Liver (tissue), 7 donors: ENCODE measurements at regions not wholly inside any gene's neighbourhood (a gene's known extent, or its start where the extent isn't known, plus 50 kb on each side); places are given as distances from the start of the nearest gene placed in this dataset.

Experiments used
- DNase-seq: peaks from one replicate; pipeline ENCODE4 v3.0.0-alpha.2; 2017; ENCODE audit warnings: low spot score
- H3K27ac ChIP-seq, 2 donors: one replicate each; pipeline ENCODE4 v1.7.0; 2013; ENCODE audit warnings: inconsistent platforms in 2 of 2, low read length in 2 of 2, control low read depth in 1 of 2, low read depth in 1 of 2, mild to moderate bottlenecking in 1 of 2
- H3K27me3 ChIP-seq, 4 donors: one replicate each; pipeline versions ENCODE4 v1.6.1 to v1.7.0; 2013; ENCODE audit warnings: low read length in 3 of 4, inconsistent platforms in 1 of 4, mild to moderate bottlenecking in 1 of 4, moderate library complexity in 1 of 4; ENCODE audit not compliant: control insufficient read depth in 4 of 4, insufficient read depth in 4 of 4
- H3K36me3 ChIP-seq, 4 donors: one replicate each; pipeline versions ENCODE4 v1.6.1 to v1.7.0; 2013; ENCODE audit warnings: low read length in 3 of 4, mild to moderate bottlenecking in 3 of 4, low read depth in 1 of 4, moderate library complexity in 1 of 4; ENCODE audit not compliant: control insufficient read depth in 4 of 4, insufficient read depth in 3 of 4
- H3K4me1 ChIP-seq, 4 donors: one replicate each; pipeline versions ENCODE4 v1.6.1 to v1.7.0; 2013; ENCODE audit warnings: low read length in 3 of 4, mild to moderate bottlenecking in 3 of 4, moderate library complexity in 1 of 4; ENCODE audit not compliant: control insufficient read depth in 4 of 4, insufficient read depth in 4 of 4
- H3K4me3 ChIP-seq, 3 donors: one replicate each; pipeline versions ENCODE4 v1.6.1 to v1.7.0; 2013; ENCODE audit warnings: low read length in 3 of 3, control low read depth in 1 of 3, low read depth in 1 of 3, mild to moderate bottlenecking in 1 of 3
- H3K9ac ChIP-seq, 2 donors: one replicate each; pipeline ENCODE4 v1.7.0; 2013; ENCODE audit warnings: low read length in 2 of 2, mild to moderate bottlenecking in 2 of 2, moderate library complexity in 2 of 2, control low read depth in 1 of 2, low read depth in 1 of 2
- H3K9me3 ChIP-seq, 4 donors: one replicate each; pipeline versions ENCODE4 v1.6.1 to v1.7.0; 2013; ENCODE audit warnings: low read length in 3 of 4; ENCODE audit not compliant: control insufficient read depth in 4 of 4
- ATF3 ChIP-seq: IDR thresholded peaks from 2 replicates; pipeline ENCODE4 v1.6.1; 2016; ENCODE audit warnings: antibody characterized with exemption
- FOXA1 ChIP-seq: IDR thresholded peaks from 2 replicates; pipeline ENCODE4 v1.6.1; 2016; ENCODE audit warnings: antibody characterized with exemption
- FOXA2 ChIP-seq: IDR thresholded peaks from 2 replicates; pipeline ENCODE4 v1.6.1; 2016; ENCODE audit warnings: antibody characterized with exemption
- GABPA ChIP-seq, 2 donors: IDR thresholded peaks in 1 of 2; conservative IDR thresholded peaks in 1 of 2; 2 replicates each; pipeline ENCODE4 v1.6.1; 2016; ENCODE audit warnings: antibody characterized with exemption in 2 of 2, mild to moderate bottlenecking in 1 of 2, moderate library complexity in 1 of 2
- HNF4A ChIP-seq, 2 donors: conservative IDR thresholded peaks; 2 replicates each; pipeline ENCODE4 v1.6.1; 2016; ENCODE audit warnings: antibody characterized with exemption in 2 of 2, mild to moderate bottlenecking in 2 of 2
- HNF4G ChIP-seq: IDR thresholded peaks from 2 replicates; pipeline ENCODE4 v1.6.1; 2016; ENCODE audit warnings: antibody characterized with exemption
- JUND ChIP-seq, 2 donors: IDR thresholded peaks; 2 replicates each; pipeline ENCODE4 v1.6.1; 2016; ENCODE audit warnings: antibody characterized with exemption in 2 of 2
- NR2F2 ChIP-seq: IDR thresholded peaks from 2 replicates; pipeline ENCODE4 v1.6.1; 2016; ENCODE audit warnings: antibody characterized with exemption
- RAD21 ChIP-seq, 2 donors: IDR thresholded peaks; 2 replicates each; pipeline ENCODE4 v1.6.1; 2016; ENCODE audit warnings: antibody characterized with exemption in 2 of 2, mild to moderate bottlenecking in 2 of 2
- REST ChIP-seq: IDR thresholded peaks from 2 replicates; pipeline ENCODE4 v1.6.1; 2016; ENCODE audit warnings: antibody characterized with exemption, mild to moderate bottlenecking
- RXRA ChIP-seq, 2 donors: IDR thresholded peaks; 2 replicates each; pipeline ENCODE4 v1.6.1; 2017 to 2018; ENCODE audit warnings: antibody characterized with exemption in 2 of 2, mild to moderate bottlenecking in 1 of 2
- TAF1 ChIP-seq: conservative IDR thresholded peaks from 2 replicates; pipeline ENCODE4 v1.6.1; 2016; ENCODE audit warnings: antibody characterized with exemption, mild to moderate bottlenecking
- YY1 ChIP-seq: IDR thresholded peaks from 2 replicates; pipeline ENCODE4 v1.6.1; 2016; ENCODE audit warnings: antibody characterized with exemption, mild to moderate bottlenecking
- WGBS: extraction: QIAGEN DNeasy Blood & Tissue Kit; methylation state at CpG from one replicate; pipeline ENCODE4 v1.1.7; 2013; 5-methylcytosine and 5-hydroxymethylcytosine counted together
- TF ChIP-seq, protein P1 (sequence below): IDR thresholded peaks from 2 replicates; pipeline ENCODE4 v1.6.1; 2016; ENCODE audit warnings: antibody characterized with exemption
- TF ChIP-seq, protein P2 (sequence below): IDR thresholded peaks from 2 replicates; pipeline ENCODE4 v1.6.1; 2016; ENCODE audit warnings: antibody characterized with exemption
- donor health status: healthy.
- donor health status: healthy.
- donor health status: healthy.
- donor health status: healthy.

DNA sequence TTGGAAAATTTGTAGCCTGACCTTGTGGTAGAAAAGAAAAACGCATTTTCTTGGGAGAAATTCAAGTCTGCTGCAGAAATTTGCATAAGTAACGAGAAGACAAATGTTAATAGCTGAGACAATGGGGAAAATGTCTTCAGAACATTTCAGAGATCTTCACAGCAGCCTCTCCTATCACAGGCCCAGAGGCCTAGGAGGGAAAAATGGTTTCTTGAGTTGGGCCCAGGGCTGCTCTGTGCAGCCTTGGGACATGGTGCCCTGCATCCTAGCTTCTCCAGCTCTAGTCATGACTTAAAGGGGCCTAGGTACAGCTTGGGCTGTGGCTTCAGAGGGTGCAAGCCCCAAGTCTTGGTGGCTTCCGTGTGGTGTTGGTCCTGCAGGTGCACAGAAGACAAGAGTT lies 104.2 kb downstream of the ZNF621 start:
- no peak overlapping the region for H3K4me3 ChIP-seq
- no peaks in the 10 kb centered on the region for H3K4me1 ChIP-seq
- no peaks in the 10 kb centered on the region for H3K27me3 ChIP-seq
- no peak overlapping the region for H3K9ac ChIP-seq
- no peaks in the 10 kb centered on the region for H3K36me3 ChIP-seq
- no peak overlapping the region for H3K27ac ChIP-seq
- 87% methylated on average over 3 of the region's 3 CpGs for WGBS
- TF ChIP-seq FOXA2, result no peak
- no peak for TF ChIP-seq REST
- TF ChIP-seq RXRA (IDR thresholded peaks at IDR 0.05), result no peak
- TF ChIP-seq HNF4A (conservative IDR thresholded peaks at IDR 0.05), result no peak
- no peak for TF ChIP-seq FOXA1
- no peak for TF ChIP-seq TAF1
- TF ChIP-seq ATF3, result no peak
- TF ChIP-seq GABPA (IDR thresholded peaks at IDR 0.05 in 1 of 2, conservative IDR thresholded peaks at IDR 0.05 in 1 of 2), result no peak
- TF ChIP-seq, protein P1, sequence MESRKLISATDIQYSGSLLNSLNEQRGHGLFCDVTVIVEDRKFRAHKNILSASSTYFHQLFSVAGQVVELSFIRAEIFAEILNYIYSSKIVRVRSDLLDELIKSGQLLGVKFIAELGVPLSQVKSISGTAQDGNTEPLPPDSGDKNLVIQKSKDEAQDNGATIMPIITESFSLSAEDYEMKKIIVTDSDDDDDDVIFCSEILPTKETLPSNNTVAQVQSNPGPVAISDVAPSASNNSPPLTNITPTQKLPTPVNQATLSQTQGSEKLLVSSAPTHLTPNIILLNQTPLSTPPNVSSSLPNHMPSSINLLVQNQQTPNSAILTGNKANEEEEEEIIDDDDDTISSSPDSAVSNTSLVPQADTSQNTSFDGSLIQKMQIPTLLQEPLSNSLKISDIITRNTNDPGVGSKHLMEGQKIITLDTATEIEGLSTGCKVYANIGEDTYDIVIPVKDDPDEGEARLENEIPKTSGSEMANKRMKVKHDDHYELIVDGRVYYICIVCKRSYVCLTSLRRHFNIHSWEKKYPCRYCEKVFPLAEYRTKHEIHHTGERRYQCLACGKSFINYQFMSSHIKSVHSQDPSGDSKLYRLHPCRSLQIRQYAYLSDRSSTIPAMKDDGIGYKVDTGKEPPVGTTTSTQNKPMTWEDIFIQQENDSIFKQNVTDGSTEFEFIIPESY, result no peak
- TF ChIP-seq YY1, result no peak
- TF ChIP-seq, protein P2, sequence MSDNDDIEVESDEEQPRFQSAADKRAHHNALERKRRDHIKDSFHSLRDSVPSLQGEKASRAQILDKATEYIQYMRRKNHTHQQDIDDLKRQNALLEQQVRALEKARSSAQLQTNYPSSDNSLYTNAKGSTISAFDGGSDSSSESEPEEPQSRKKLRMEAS, result no peak
- H3K9me3 ChIP-seq, result peaks cover 1 to 7% (median 4%) of the 10 kb centered on the region in 4 donors
- no peak for DNase-seq

DNA sequence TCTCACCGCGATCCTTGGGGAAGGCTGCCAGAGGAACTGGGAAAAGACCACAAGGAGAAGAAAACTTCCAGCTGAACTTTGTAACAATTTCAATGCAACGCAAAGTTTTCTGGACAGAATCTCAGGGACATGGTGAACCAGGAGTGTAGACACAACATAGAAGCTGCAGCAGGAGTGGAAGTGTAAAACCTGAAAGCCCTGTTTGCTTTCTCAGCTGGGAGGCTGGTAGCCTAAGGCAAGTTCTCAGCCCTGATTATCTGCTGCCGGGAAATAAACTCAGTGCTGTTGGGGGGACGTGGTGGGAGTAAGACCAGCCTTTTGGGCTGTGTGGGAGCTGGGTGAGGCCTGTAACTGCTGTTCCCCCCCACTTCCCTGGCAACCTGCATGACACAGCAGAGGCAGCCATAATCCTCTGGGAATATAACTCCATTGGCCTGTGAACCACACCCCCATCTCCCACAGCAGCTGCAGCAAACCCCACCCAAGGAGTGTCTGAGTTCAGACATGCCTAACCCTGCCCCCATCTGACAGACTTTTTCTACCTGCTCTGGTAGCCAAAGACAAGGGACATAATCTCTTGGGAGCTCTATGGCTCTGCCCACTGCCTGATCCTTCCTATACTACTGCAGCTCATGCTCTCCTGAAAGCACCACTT lies 106.7 kb downstream of the ZNF621 start:
- Histone ChIP-seq H3K9me3 (peaks cover 0 to 3% (median 0%) of the 10 kb centered on the region in 4 donors), H3K4me3 (no peak overlapping the region), H3K36me3 (no peaks in the 10 kb centered on the region), H3K27ac (no peak overlapping the region), H3K27me3 (no peaks in the 10 kb centered on the region), H3K4me1 (no peaks in the 10 kb centered on the region), H3K9ac (no peak overlapping the region)
- WGBS, result 80% methylated on average over 5 of the region's 5 CpGs
- no peak for DNase-seq
- TF ChIP-seq RAD21 (IDR thresholded peaks at IDR 0.05), result no peak
- TF ChIP-seq NR2F2, result no peak
- TF ChIP-seq JUND (IDR thresholded peaks at IDR 0.05), result no peak
- no peak for TF ChIP-seq HNF4G
